ENCODE measurements at regions not wholly inside any gene's neighbourhood (a gene's known extent, or its start where the extent isn't known, plus 50 kb on each side); places are given as distances from the start of the nearest gene placed in this dataset.

GRCh38 chr3:4045756-4046155, 246.5 kb downstream of the LRRN1 start:
- TF ChIP-seq, protein P1, sequence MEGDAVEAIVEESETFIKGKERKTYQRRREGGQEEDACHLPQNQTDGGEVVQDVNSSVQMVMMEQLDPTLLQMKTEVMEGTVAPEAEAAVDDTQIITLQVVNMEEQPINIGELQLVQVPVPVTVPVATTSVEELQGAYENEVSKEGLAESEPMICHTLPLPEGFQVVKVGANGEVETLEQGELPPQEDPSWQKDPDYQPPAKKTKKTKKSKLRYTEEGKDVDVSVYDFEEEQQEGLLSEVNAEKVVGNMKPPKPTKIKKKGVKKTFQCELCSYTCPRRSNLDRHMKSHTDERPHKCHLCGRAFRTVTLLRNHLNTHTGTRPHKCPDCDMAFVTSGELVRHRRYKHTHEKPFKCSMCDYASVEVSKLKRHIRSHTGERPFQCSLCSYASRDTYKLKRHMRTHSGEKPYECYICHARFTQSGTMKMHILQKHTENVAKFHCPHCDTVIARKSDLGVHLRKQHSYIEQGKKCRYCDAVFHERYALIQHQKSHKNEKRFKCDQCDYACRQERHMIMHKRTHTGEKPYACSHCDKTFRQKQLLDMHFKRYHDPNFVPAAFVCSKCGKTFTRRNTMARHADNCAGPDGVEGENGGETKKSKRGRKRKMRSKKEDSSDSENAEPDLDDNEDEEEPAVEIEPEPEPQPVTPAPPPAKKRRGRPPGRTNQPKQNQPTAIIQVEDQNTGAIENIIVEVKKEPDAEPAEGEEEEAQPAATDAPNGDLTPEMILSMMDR (IDR thresholded peaks at IDR 0.05): no peak
- TF ChIP-seq EP300 (IDR thresholded peaks at IDR 0.05) (no peak), POLR2A (IDR thresholded peaks at IDR 0.05) (no peak), POLR2AphosphoS5 (IDR thresholded peaks at IDR 0.05) (no peak)

Data from suprapubic skin (tissue), 4 donors.